Prostate gland (tissue), 2 donors: ENCODE measurements at regions not wholly inside any gene's neighbourhood (a gene's known extent, or its start where the extent isn't known, plus 50 kb on each side); places are given as distances from the start of the nearest gene placed in this dataset.

Experiments
- DNase-seq: peaks from one replicate; pipeline ENCODE4 v3.0.0-alpha.2; 2019; ENCODE audit warnings: low spot score
- H3K27ac ChIP-seq, 2 donors: fragments of 200-600 bp; sonication (generic); 2 replicates each; pipeline ENCODE4 v1.5.1; 2017 to 2019
- H3K27me3 ChIP-seq: fragments of 200-600 bp; sonication (generic); replicated peaks from 2 replicates; pipeline ENCODE4 v1.5.1; 2019; ENCODE audit not compliant: insufficient read depth
- H3K36me3 ChIP-seq, 2 donors: fragments of 200-600 bp; sonication (generic); 1 replicate in 1 of 2; 2 replicates in 1 of 2; pipeline versions ENCODE4 v1.5.1 to v1.8.1; 2017 to 2019
- H3K4me1 ChIP-seq: fragments of 200-600 bp; sonication (generic); replicated peaks from 2 replicates; pipeline ENCODE4 v1.5.1; 2019
- H3K4me3 ChIP-seq, 2 donors: fragments of 200-600 bp; sonication (generic); 2 replicates each; pipeline ENCODE4 v1.5.1; 2017 to 2019
- H3K9me3 ChIP-seq: fragments of 200-600 bp; sonication (generic); 2 replicates; pipeline ENCODE4 v1.5.1; 2017
- POLR2A ChIP-seq: fragments of 450-650 bp; IDR thresholded peaks from one replicate; pipeline ENCODE4 v1.6.1; 2016; ENCODE audit warnings: antibody characterized with exemption, mild to moderate bottlenecking
- POLR2AphosphoS5 ChIP-seq: sonication (generic); formaldehyde crosslinking; IDR thresholded peaks from one replicate; pipeline ENCODE4 v1.6.1; 2017; ENCODE audit warnings: antibody characterized with exemption
- WGBS: methylation state at CpG from one replicate; pipeline ENCODE4 v1.1.5; 2018; 5-methylcytosine and 5-hydroxymethylcytosine counted together
- intact Hi-C: fragments of 100-400 bp; cut with DNase I; formaldehyde crosslinking; loops from one replicate; pipeline ENCODE4 v1.14.2; 2022
- TF ChIP-seq, protein P1 (sequence below), 4 experiments: fragments of 200-600 bp in 2 of 4; fragments of 450-650 bp in 2 of 4; sonication (generic) in 2 of 4; IDR thresholded peaks; 1 replicate in 3 of 4; 2 replicates in 1 of 4; pipeline ENCODE4 v1.5.1; 2016 to 2019; ENCODE audit warnings: antibody characterized with exemption in 4 of 4, mild to moderate bottlenecking in 2 of 4, moderate library complexity in 2 of 4

- no peaks in the 10 kb centered on the region for H3K27me3 ChIP-seq
- TF ChIP-seq POLR2A, result no peak
- TF ChIP-seq, protein P1, sequence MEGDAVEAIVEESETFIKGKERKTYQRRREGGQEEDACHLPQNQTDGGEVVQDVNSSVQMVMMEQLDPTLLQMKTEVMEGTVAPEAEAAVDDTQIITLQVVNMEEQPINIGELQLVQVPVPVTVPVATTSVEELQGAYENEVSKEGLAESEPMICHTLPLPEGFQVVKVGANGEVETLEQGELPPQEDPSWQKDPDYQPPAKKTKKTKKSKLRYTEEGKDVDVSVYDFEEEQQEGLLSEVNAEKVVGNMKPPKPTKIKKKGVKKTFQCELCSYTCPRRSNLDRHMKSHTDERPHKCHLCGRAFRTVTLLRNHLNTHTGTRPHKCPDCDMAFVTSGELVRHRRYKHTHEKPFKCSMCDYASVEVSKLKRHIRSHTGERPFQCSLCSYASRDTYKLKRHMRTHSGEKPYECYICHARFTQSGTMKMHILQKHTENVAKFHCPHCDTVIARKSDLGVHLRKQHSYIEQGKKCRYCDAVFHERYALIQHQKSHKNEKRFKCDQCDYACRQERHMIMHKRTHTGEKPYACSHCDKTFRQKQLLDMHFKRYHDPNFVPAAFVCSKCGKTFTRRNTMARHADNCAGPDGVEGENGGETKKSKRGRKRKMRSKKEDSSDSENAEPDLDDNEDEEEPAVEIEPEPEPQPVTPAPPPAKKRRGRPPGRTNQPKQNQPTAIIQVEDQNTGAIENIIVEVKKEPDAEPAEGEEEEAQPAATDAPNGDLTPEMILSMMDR (IDR thresholded peaks at IDR 0.05), result no peak
- TF ChIP-seq POLR2AphosphoS5, result peak; percentile 65
- H3K27ac ChIP-seq, result peak overlapping the region; percentile 6 to 63
- no peak overlapping the region for H3K4me3 ChIP-seq
- intact Hi-C loops, result no loop called here
- no peaks in the 10 kb centered on the region for H3K4me1 ChIP-seq
- peak; percentile 36 for DNase-seq
- 41% methylated on average over 9 of the region's 9 CpGs for WGBS
- no peaks in the 10 kb centered on the region for H3K36me3 ChIP-seq
- H3K9me3 ChIP-seq, result no peaks in the 10 kb centered on the region
Measured at GRCh38 chr3:107969994-107970819, 120.6 kb downstream of the CD47 start.

GRCh38 chr3:107969525-107969924 is 121.3 kb downstream of the CD47 start:
- Histone ChIP-seq H3K4me1 (no peaks in the 10 kb centered on the region), H3K4me3 (no peak overlapping the region), H3K27me3 (no peaks in the 10 kb centered on the region), H3K36me3 (no peaks in the 10 kb centered on the region), H3K9me3 (no peaks in the 10 kb centered on the region), H3K27ac (peak overlapping the region; percentile 6 to 63)
- intact Hi-C loops, result no loop called here
- TF ChIP-seq, protein P1 (IDR thresholded peaks at IDR 0.05), result no peak
- no peak for TF ChIP-seq POLR2AphosphoS5
- no peak for TF ChIP-seq POLR2A
- no peak for DNase-seq
- 74% methylated on average over 4 of the region's 4 CpGs for WGBS

DNA sequence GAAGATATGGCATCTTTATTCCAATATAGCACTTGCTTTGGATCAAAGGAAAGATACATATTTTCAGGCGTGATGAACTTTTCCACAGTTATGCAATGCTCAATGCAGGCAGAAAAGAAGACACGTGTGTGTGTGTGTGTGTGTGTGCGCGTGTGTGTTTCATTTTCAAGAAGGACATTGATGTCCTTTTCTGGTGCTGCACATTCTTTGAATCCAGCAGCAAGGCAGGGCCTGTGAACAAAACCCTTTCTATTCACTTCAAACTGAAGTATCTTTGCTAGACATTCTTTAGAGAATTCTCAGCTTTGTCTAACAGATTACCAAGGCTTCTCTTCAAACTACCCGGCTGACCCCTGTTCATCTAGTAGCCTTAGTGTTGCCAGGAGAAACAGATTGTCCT is 124.6 kb downstream of the CD47 start:
- no peaks in the 10 kb centered on the region for H3K27me3 ChIP-seq
- no peak overlapping the region for H3K27ac ChIP-seq
- 86% methylated on average over 5 of the region's 5 CpGs for WGBS
- no peaks in the 10 kb centered on the region for H3K9me3 ChIP-seq
- TF ChIP-seq POLR2AphosphoS5, result no peak
- no peak for TF ChIP-seq POLR2A
- TF ChIP-seq, protein P1 (IDR thresholded peaks at IDR 0.05), result no peak
- intact Hi-C loops, result no loop called here
- DNase-seq, result no peak
- no peaks in the 10 kb centered on the region for H3K36me3 ChIP-seq
- no peaks in the 10 kb centered on the region for H3K4me1 ChIP-seq
- no peak overlapping the region for H3K4me3 ChIP-seq

GRCh38 chr3:107965136-107965655 is 125.6 kb downstream of the CD47 start:
- no peak overlapping the region for H3K4me3 ChIP-seq
- intact Hi-C loops, result no loop called here
- DNase-seq, result no peak
- H3K27me3 ChIP-seq, result no peaks in the 10 kb centered on the region
- no peaks in the 10 kb centered on the region for H3K36me3 ChIP-seq
- WGBS, result 60% methylated on average over 5 of the region's 5 CpGs
- no peaks in the 10 kb centered on the region for H3K4me1 ChIP-seq
- no peak for TF ChIP-seq POLR2A
- no peak for TF ChIP-seq POLR2AphosphoS5
- no peak overlapping the region for H3K27ac ChIP-seq
- no peaks in the 10 kb centered on the region for H3K9me3 ChIP-seq

- 77% methylated on average over 1 of the region's 1 CpG for WGBS
- intact Hi-C loops, result no loop called here
Measured at GRCh38 chr3:107963581-107963980, 127.2 kb downstream of the CD47 start.

More at GRCh38 chr3:107963581-107963980, 127.2 kb downstream of the CD47 start:
- DNase-seq, result no peak
- Histone ChIP-seq H3K36me3 (no peaks in the 10 kb centered on the region), H3K9me3 (no peaks in the 10 kb centered on the region), H3K27ac (no peak overlapping the region), H3K4me3 (no peak overlapping the region), H3K27me3 (no peaks in the 10 kb centered on the region), H3K4me1 (no peaks in the 10 kb centered on the region)
- TF ChIP-seq POLR2A (no peak), POLR2AphosphoS5 (no peak)
- TF ChIP-seq, protein P1 (IDR thresholded peaks at IDR 0.05), result no peak
